ENCODE measurements at regions not wholly inside any gene's neighbourhood (a gene's known extent, or its start where the extent isn't known, plus 50 kb on each side); places are given as distances from the start of the nearest gene placed in this dataset.

GRCh38 chr21:15421441-15421881, 308.3 kb upstream of the USP25 start:
- TF ChIP-seq CTCF (IDR thresholded peaks at IDR 0.05; ENCODE audit: insufficient read depth, low read depth, low read length), result no peak
- TF ChIP-seq EZH2 (IDR thresholded peaks at IDR 0.05; ENCODE audit: insufficient read depth, low read length), result no peak

Measured in astrocyte (in vitro differentiated cells and primary cell).